Chondrocyte (in vitro differentiated cells): ENCODE measurements at regions not wholly inside any gene's neighbourhood (a gene's known extent, or its start where the extent isn't known, plus 50 kb on each side); places are given as distances from the start of the nearest gene placed in this dataset.

Source experiments
- DNase-seq: peaks from one replicate; pipeline ENCODE4 v3.0.0; 2021; ENCODE audit warnings: mixed read lengths, low spot score
- H3K27ac Mint-ChIP-seq: one replicate; pipeline ENCODE4 v1.8.0; 2021; ENCODE audit warnings: mild to moderate bottlenecking, moderate library complexity, mixed read lengths; ENCODE audit not compliant: unreplicated experiment
- H3K27me3 Mint-ChIP-seq: 2 replicates; pipeline ENCODE4 v1.8.0; 2021; ENCODE audit warnings: low read depth, mixed read lengths
- H3K36me3 Mint-ChIP-seq: 2 replicates; pipeline ENCODE4 v1.8.0; 2021; ENCODE audit warnings: low read depth, mixed read lengths
- H3K4me1 Mint-ChIP-seq: 2 replicates; pipeline ENCODE4 v1.8.0; 2021; ENCODE audit warnings: low read depth, mild to moderate bottlenecking, mixed read lengths
- H3K4me3 Mint-ChIP-seq: one replicate; pipeline ENCODE4 v1.8.0; 2021; ENCODE audit warnings: mild to moderate bottlenecking, moderate library complexity, mixed read lengths; ENCODE audit not compliant: unreplicated experiment
- H3K9me3 Mint-ChIP-seq: 2 replicates; pipeline ENCODE4 v1.8.0; 2021; ENCODE audit warnings: low read depth, mixed read lengths
- TF ChIP-seq, protein P1 (sequence below): fragments of 200-600 bp; sonication (generic); IDR thresholded peaks from 2 replicates; pipeline ENCODE4 v1.5.0; 2021; ENCODE audit warnings: antibody characterized with exemption, mild to moderate bottlenecking, moderate library complexity

DNA sequence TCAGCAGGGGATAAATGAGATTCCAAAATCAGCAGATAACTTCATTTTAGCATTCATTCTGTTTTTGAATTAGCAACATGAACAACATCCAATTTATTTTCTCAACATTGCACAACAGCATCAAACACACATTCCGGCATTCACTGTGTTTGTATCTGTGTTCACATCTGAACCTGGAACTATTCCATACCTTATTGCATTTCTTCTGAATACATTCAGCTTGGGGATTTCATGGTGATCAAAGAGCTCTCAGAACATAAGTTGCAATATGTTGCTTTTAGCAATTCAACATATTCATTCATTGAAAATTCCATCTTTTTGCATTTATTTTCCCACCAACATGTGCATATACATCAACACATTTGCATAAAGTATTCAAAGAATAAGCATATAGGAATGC is 1431.7 kb upstream of the PIK3C3 start:
- no peaks in the 10 kb centered on the region for H3K27me3 Mint-ChIP-seq
- TF ChIP-seq, protein P1, sequence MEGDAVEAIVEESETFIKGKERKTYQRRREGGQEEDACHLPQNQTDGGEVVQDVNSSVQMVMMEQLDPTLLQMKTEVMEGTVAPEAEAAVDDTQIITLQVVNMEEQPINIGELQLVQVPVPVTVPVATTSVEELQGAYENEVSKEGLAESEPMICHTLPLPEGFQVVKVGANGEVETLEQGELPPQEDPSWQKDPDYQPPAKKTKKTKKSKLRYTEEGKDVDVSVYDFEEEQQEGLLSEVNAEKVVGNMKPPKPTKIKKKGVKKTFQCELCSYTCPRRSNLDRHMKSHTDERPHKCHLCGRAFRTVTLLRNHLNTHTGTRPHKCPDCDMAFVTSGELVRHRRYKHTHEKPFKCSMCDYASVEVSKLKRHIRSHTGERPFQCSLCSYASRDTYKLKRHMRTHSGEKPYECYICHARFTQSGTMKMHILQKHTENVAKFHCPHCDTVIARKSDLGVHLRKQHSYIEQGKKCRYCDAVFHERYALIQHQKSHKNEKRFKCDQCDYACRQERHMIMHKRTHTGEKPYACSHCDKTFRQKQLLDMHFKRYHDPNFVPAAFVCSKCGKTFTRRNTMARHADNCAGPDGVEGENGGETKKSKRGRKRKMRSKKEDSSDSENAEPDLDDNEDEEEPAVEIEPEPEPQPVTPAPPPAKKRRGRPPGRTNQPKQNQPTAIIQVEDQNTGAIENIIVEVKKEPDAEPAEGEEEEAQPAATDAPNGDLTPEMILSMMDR, result no peak
- no peak overlapping the region for H3K4me3 Mint-ChIP-seq
- H3K9me3 Mint-ChIP-seq, result no peaks in the 10 kb centered on the region
- H3K27ac Mint-ChIP-seq, result no peak overlapping the region
- DNase-seq, result no peak
- H3K4me1 Mint-ChIP-seq, result no peaks in the 10 kb centered on the region
- no peaks in the 10 kb centered on the region for H3K36me3 Mint-ChIP-seq

DNA sequence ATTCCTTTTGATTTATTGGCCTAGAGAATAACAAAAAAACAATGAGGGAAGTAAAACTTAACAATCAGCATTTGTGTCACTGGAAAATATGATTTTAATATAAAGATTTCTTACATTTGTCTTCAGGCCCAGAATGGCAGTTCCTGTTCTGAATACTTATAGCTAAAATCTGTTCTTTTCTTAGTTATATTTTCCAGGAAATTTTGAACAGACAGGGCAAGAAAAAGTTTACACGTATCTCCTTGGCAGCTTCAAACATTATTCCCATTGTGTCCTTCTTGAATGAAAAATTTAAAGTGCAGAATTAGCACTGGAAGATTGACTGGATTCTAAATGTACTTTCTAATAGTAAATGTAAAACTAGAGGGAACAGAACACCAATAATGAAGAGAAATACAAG is 1454.0 kb upstream of the PIK3C3 start:
- no peak overlapping the region for H3K4me3 Mint-ChIP-seq
- no peaks in the 10 kb centered on the region for H3K9me3 Mint-ChIP-seq
- H3K27me3 Mint-ChIP-seq, result no peaks in the 10 kb centered on the region
- H3K36me3 Mint-ChIP-seq, result no peaks in the 10 kb centered on the region
- no peaks in the 10 kb centered on the region for H3K4me1 Mint-ChIP-seq
- no peak for DNase-seq
- no peak overlapping the region for H3K27ac Mint-ChIP-seq
- TF ChIP-seq, protein P1, result no peak

DNA sequence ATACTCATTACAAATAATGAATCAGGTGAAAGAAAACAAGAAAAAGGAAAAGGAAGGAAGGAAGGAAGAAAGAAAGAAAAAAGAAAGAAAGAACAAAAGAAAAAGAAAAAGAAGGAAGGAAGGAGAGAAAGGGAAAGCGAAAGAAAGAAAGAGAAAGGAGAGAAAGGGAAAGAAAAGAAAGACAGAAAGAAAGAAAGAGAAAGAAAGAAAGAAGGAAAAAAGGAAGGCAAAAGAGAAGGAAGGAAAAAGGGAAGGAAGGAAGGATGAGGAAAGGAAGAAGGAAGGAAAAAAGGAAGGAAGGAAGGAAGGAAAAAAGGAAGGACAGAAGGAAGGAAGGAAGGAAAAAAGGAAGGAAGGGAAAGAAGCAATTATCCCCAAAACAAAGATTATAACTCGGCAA is 1460.4 kb upstream of the PIK3C3 start:
- no peak overlapping the region for H3K4me3 Mint-ChIP-seq
- H3K4me1 Mint-ChIP-seq, result no peaks in the 10 kb centered on the region
- TF ChIP-seq, protein P1, result no peak
- H3K27ac Mint-ChIP-seq, result no peak overlapping the region
- H3K36me3 Mint-ChIP-seq, result no peaks in the 10 kb centered on the region
- no peaks in the 10 kb centered on the region for H3K9me3 Mint-ChIP-seq
- DNase-seq, result no peak
- H3K27me3 Mint-ChIP-seq, result no peaks in the 10 kb centered on the region

DNA sequence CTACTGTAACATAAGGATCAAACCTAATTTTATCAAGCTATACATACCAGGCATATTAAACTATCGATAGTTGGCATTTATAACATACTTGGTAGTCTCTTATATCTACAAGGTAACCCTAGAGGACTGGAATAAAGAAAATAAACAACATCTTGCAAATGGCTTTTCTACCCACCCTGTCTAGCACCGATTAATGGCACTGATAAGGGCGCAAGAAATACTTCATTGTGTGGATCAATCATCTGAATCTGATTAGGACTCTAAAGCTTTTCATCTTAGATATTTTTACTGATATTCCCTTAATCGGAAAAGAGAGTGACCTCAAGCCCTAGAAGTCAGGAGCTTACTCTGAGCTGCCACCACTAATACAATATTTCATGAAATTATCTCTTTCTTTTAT is 1461.7 kb upstream of the PIK3C3 start:
- no peak overlapping the region for H3K27ac Mint-ChIP-seq

DNA sequence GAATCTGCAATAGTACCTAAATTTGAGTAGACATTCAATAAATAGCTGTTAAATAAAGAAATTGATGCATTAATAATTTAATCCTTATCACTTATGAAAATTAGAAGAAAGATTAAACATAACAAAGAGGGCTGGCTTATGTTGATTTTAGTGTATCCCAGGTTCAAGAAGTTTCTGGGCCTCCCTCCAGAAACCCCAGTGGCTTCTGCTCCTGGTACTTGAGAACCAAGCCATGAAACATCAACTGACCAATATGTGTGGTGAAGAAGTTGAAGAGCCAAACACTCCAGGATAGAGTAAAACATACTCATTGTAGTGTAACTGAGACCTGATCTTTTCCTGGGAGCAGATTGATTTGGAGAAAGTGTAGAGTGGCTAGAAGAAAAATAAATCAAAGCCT is 1465.7 kb upstream of the PIK3C3 start:
- peaks cover 2% of the 10 kb centered on the region for H3K27me3 Mint-ChIP-seq
- TF ChIP-seq, protein P1, result no peak
- H3K4me1 Mint-ChIP-seq, result peaks cover 4% of the 10 kb centered on the region
- no peaks in the 10 kb centered on the region for H3K9me3 Mint-ChIP-seq
- H3K36me3 Mint-ChIP-seq, result no peaks in the 10 kb centered on the region
- no peak for DNase-seq
- H3K4me3 Mint-ChIP-seq, result no peak overlapping the region
- no peak overlapping the region for H3K27ac Mint-ChIP-seq

More for the DNA sequence above, 1461.7 kb upstream of the PIK3C3 start:
- TF ChIP-seq, protein P1, result no peak
- DNase-seq, result no peak
- Mint-ChIP-seq H3K4me1 (no peaks in the 10 kb centered on the region), H3K27me3 (peaks cover 2% of the 10 kb centered on the region), H3K4me3 (no peak overlapping the region), H3K36me3 (no peaks in the 10 kb centered on the region), H3K9me3 (no peaks in the 10 kb centered on the region)
